Memory B cell (primary cell): ENCODE measurements at regions not wholly inside any gene's neighbourhood (a gene's known extent, or its start where the extent isn't known, plus 50 kb on each side); places are given as distances from the start of the nearest gene placed in this dataset.
"Not testable (repeated sequence)": the region's sequence is repeated elsewhere in the genome, so short reads cannot be mapped to it uniquely, and the experiment has no call there.

Experiments used
- ATAC-seq: fragments of 150-1000 bp; cut with Tn5 transposase; 2 replicates; pipeline ENCODE4 v1.10.0; 2021; ENCODE audit warnings: low read depth, mild to moderate bottlenecking, moderate library complexity
- DNase-seq, 2 donors: peaks; one replicate each; pipeline ENCODE4 v3.0.0; 2022; ENCODE audit warnings: low spot score in 2 of 2
- H3K27ac Mint-ChIP-seq: one replicate; pipeline ENCODE4 v1.8.0; 2022; ENCODE audit warnings: mild to moderate bottlenecking, moderate library complexity, mixed read lengths
- H3K27me3 Mint-ChIP-seq: one replicate; pipeline ENCODE4 v1.8.0; 2022; ENCODE audit warnings: mixed read lengths
- H3K36me3 Mint-ChIP-seq: one replicate; pipeline ENCODE4 v1.8.0; 2022; ENCODE audit warnings: mild to moderate bottlenecking, mixed read lengths
- H3K4me1 Mint-ChIP-seq: one replicate; pipeline ENCODE4 v1.8.0; 2022; ENCODE audit warnings: mixed read lengths
- H3K4me3 Mint-ChIP-seq: one replicate; pipeline ENCODE4 v1.8.0; 2022; ENCODE audit warnings: mild to moderate bottlenecking, moderate library complexity, mixed read lengths
- H3K9me3 Mint-ChIP-seq: one replicate; pipeline ENCODE4 v1.8.0; 2022; ENCODE audit warnings: mixed read lengths

- H3K36me3 Mint-ChIP-seq, result no peaks in the 10 kb centered on the region
- H3K4me3 Mint-ChIP-seq, result no peak overlapping the region
- peaks cover 2% of the 10 kb centered on the region for H3K9me3 Mint-ChIP-seq
- no peak for ATAC-seq
- H3K27me3 Mint-ChIP-seq, result no peaks in the 10 kb centered on the region
- H3K4me1 Mint-ChIP-seq, result no peaks in the 10 kb centered on the region
- no peak for DNase-seq
- H3K27ac Mint-ChIP-seq, result no peak overlapping the region
Measured at GRCh38 chr5:15375559-15375958, 124.4 kb upstream of the FBXL7 start.

GRCh38 chr5:15374886-15375285 lies 125.1 kb upstream of the FBXL7 start:
- Mint-ChIP-seq H3K36me3 (no peaks in the 10 kb centered on the region), H3K27ac (no peak overlapping the region), H3K4me1 (no peaks in the 10 kb centered on the region), H3K4me3 (no peak overlapping the region), H3K27me3 (no peaks in the 10 kb centered on the region), H3K9me3 (peaks cover 2% of the 10 kb centered on the region)
- ATAC-seq, result no peak
- DNase-seq, result no peak

DNA sequence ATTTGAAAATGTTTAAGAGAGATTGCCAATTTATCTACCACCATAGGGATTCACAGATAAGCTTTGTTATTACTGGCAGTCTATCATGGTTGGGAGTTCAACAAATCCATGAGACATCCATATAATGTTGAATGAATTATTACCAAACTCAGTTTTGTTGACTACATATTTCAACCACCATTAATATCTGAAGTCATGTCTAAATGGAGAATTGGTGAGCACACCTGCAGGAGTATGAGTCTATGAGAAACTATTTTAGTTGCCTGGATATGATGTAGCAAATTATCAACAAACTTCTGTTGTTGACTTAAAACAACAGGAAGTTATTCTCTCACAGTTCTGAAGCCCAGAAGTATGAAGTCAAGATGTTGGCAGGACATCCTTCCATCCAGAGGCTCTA lies 126.8 kb upstream of the FBXL7 start:
- Mint-ChIP-seq H3K27ac (no peak overlapping the region), H3K27me3 (no peaks in the 10 kb centered on the region), H3K36me3 (no peaks in the 10 kb centered on the region), H3K9me3 (no peaks in the 10 kb centered on the region), H3K4me3 (no peak overlapping the region), H3K4me1 (no peaks in the 10 kb centered on the region)
- DNase-seq (no peak), ATAC-seq (no peak)

GRCh38 chr5:15371184-15371583 lies 128.8 kb upstream of the FBXL7 start:
- H3K27me3 Mint-ChIP-seq, result no peaks in the 10 kb centered on the region
- no peaks in the 10 kb centered on the region for H3K36me3 Mint-ChIP-seq
- H3K9me3 Mint-ChIP-seq, result peaks cover 5% of the 10 kb centered on the region
- no peak for ATAC-seq
- no peaks in the 10 kb centered on the region for H3K4me1 Mint-ChIP-seq
- no peak overlapping the region for H3K4me3 Mint-ChIP-seq
- H3K27ac Mint-ChIP-seq, result no peak overlapping the region
- no peak for DNase-seq

DNA sequence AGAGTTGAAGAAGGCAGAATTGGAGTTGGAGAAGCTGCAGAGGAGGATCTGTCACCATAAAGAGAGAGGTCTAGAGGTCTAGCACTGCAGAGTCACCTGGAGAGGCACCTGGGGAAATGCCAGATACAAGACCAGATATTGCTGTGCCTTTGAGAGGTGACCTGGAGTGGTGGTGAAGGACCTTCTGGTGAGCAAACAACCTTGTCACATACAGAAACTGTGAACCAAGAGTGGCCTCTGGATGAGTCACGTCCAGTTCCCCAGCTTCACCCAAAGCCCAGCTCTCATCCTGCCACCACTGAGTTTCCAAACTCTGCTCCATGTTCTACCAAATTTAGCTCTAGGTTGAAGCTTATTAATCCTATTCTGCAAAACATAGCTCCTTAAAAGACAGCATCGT lies 131.1 kb upstream of the FBXL7 start:
- DNase-seq (no peak), ATAC-seq (no peak)
- H3K9me3 Mint-ChIP-seq, result peaks cover 7% of the 10 kb centered on the region
- no peaks in the 10 kb centered on the region for H3K27me3 Mint-ChIP-seq
- no peak overlapping the region for H3K4me3 Mint-ChIP-seq
- no peak overlapping the region for H3K27ac Mint-ChIP-seq
- H3K36me3 Mint-ChIP-seq, result no peaks in the 10 kb centered on the region
- H3K4me1 Mint-ChIP-seq, result no peaks in the 10 kb centered on the region

- no peak overlapping the region for H3K27ac Mint-ChIP-seq
- ATAC-seq, result no peak
- H3K4me3 Mint-ChIP-seq, result no peak overlapping the region
- DNase-seq, result no peak
- H3K9me3 Mint-ChIP-seq, result peaks cover 9% of the 10 kb centered on the region
- no peaks in the 10 kb centered on the region for H3K4me1 Mint-ChIP-seq
- H3K36me3 Mint-ChIP-seq, result no peaks in the 10 kb centered on the region
- no peaks in the 10 kb centered on the region for H3K27me3 Mint-ChIP-seq
Measured at GRCh38 chr5:15367489-15367888, 132.5 kb upstream of the FBXL7 start.

- Mint-ChIP-seq H3K27me3 (no peaks in the 10 kb centered on the region), H3K9me3 (peaks cover 9% of the 10 kb centered on the region), H3K27ac (no peak overlapping the region), H3K4me3 (no peak overlapping the region), H3K36me3 (no peaks in the 10 kb centered on the region), H3K4me1 (no peaks in the 10 kb centered on the region)
- DNase-seq (no peak), ATAC-seq (no peak)
Measured at GRCh38 chr5:15366676-15367391, 133.1 kb upstream of the FBXL7 start.

DNA sequence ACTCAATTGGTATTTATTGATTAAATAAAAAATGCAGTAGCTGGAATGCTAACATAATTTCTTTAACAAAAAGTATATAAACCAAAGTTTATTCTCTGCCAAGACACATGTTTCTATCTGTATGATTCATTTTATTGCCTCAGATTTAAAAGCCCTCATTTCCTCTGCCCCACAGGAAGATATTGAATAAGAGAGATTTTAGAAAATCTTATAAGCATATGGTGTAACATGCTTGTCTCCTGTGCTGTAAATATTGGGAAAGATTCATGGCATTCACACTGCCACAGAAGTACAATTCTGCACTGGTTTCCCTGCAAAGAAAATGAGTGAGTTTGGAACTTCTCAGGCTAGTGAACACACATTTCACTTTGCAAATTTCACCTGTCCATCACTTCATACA lies 134.9 kb upstream of the FBXL7 start:
- Mint-ChIP-seq H3K27me3 (no peaks in the 10 kb centered on the region), H3K27ac (no peak overlapping the region), H3K4me1 (no peaks in the 10 kb centered on the region), H3K9me3 (peaks cover 11% of the 10 kb centered on the region), H3K36me3 (no peaks in the 10 kb centered on the region), H3K4me3 (no peak overlapping the region)
- ATAC-seq, result no peak
- DNase-seq, result no peak

GRCh38 chr5:15363601-15364000 lies 136.4 kb upstream of the FBXL7 start:
- DNase-seq (no peak), ATAC-seq (no peak)
- Mint-ChIP-seq H3K4me1 (no peaks in the 10 kb centered on the region), H3K36me3 (no peaks in the 10 kb centered on the region), H3K9me3 (peaks cover 15% of the 10 kb centered on the region), H3K27me3 (no peaks in the 10 kb centered on the region), H3K4me3 (no peak overlapping the region), H3K27ac (no peak overlapping the region)

DNA sequence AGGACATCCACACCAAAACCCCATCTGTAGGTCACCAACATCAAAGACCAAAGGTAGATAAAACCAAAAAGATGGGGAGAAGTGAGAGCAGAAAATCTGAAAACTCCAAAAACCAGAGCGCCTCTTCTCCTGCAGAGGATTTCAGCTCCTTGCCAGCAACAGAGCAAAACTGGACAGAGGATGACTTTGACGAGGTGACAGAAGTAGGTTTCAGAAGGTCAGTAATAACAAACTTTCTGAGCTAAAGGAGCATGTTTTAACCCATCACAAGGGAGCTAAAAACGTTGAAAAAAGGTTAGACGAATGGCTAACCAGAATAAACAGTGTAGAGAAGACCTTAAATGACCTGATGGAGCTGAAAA lies 142.9 kb upstream of the FBXL7 start:
- not testable (repeated sequence) for H3K27me3 Mint-ChIP-seq, H3K4me1 Mint-ChIP-seq, H3K9me3 Mint-ChIP-seq, H3K4me3 Mint-ChIP-seq, H3K27ac Mint-ChIP-seq, DNase-seq, ATAC-seq, H3K36me3 Mint-ChIP-seq

- not testable (repeated sequence) for H3K27ac Mint-ChIP-seq, H3K4me3 Mint-ChIP-seq, H3K36me3 Mint-ChIP-seq, DNase-seq, ATAC-seq, H3K27me3 Mint-ChIP-seq, H3K9me3 Mint-ChIP-seq, H3K4me1 Mint-ChIP-seq
Measured at GRCh38 chr5:15356308-15357091, 143.5 kb upstream of the FBXL7 start.

DNA sequence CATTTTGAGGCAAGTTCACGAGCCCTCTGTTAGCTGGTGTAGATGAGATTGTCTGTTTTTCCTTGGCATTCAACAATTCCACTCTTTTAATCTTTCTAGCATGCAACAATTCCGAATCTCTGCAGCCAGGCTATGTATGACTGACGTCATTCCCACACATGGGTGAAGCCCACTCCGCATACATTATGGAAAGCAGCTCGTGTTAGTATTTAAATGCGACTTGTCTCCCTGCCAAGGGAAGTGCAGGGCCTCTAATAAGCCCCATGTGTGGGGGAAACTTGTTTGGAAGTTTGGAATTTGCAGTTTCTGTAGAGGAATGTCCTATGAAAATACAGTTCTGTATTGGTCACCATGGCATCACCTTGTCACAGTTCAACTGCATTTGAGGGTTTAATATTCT lies 146.0 kb upstream of the FBXL7 start:
- H3K4me3 Mint-ChIP-seq, result no peak overlapping the region
- H3K4me1 Mint-ChIP-seq, result no peaks in the 10 kb centered on the region
- H3K36me3 Mint-ChIP-seq, result no peaks in the 10 kb centered on the region
- peaks cover 3% of the 10 kb centered on the region for H3K9me3 Mint-ChIP-seq
- ATAC-seq (no peak), DNase-seq (no peak)
- no peak overlapping the region for H3K27ac Mint-ChIP-seq
- no peaks in the 10 kb centered on the region for H3K27me3 Mint-ChIP-seq

DNA sequence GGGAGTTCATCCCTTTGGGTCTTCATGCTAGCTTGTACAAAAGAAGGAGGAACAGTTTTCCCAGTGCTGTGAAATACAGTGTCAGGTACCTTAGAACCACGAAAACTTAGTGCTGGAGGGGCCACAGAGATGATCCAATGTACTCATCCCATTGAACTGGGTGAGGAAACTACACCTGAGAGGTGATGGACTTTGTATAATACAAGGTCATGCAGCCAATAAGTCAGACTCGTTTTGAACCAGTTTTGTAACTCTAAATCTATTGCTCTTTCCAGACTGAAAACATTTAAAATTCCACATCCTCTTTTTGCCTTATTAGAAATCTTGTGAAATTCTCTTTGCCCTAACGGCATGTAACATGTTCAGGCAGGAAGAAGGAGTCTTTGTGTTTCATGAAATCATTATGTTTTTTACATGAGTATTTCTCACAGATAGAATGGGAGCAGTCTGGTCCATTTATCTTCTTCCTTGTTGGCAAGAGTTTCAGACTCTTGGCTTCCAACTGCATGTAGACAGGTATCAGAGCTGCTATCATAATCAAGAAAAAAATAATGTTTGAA lies 146.8 kb upstream of the FBXL7 start:
- no peak for ATAC-seq
- Mint-ChIP-seq H3K4me1 (no peaks in the 10 kb centered on the region), H3K9me3 (peaks cover 3% of the 10 kb centered on the region), H3K4me3 (no peak overlapping the region), H3K27ac (no peak overlapping the region), H3K27me3 (no peaks in the 10 kb centered on the region), H3K36me3 (no peaks in the 10 kb centered on the region)
- no peak for DNase-seq

- DNase-seq (no peak), ATAC-seq (no peak)
- no peaks in the 10 kb centered on the region for H3K27me3 Mint-ChIP-seq
- H3K4me1 Mint-ChIP-seq, result no peaks in the 10 kb centered on the region
- H3K27ac Mint-ChIP-seq, result no peak overlapping the region
- peaks cover 3% of the 10 kb centered on the region for H3K9me3 Mint-ChIP-seq
- no peaks in the 10 kb centered on the region for H3K36me3 Mint-ChIP-seq
- H3K4me3 Mint-ChIP-seq, result no peak overlapping the region
Measured at GRCh38 chr5:15350614-15351013, 149.4 kb upstream of the FBXL7 start.

GRCh38 chr5:15346738-15347137 lies 153.2 kb upstream of the FBXL7 start:
- no peak overlapping the region for H3K27ac Mint-ChIP-seq
- no peaks in the 10 kb centered on the region for H3K36me3 Mint-ChIP-seq
- ATAC-seq, result no peak
- DNase-seq, result no peak
- H3K27me3 Mint-ChIP-seq, result no peaks in the 10 kb centered on the region
- peaks cover 2% of the 10 kb centered on the region for H3K9me3 Mint-ChIP-seq
- H3K4me1 Mint-ChIP-seq, result no peaks in the 10 kb centered on the region
- no peak overlapping the region for H3K4me3 Mint-ChIP-seq
